ENCODE measurements at regions not wholly inside any gene's neighbourhood (a gene's known extent, or its start where the extent isn't known, plus 50 kb on each side); places are given as distances from the start of the nearest gene placed in this dataset.

DNA sequence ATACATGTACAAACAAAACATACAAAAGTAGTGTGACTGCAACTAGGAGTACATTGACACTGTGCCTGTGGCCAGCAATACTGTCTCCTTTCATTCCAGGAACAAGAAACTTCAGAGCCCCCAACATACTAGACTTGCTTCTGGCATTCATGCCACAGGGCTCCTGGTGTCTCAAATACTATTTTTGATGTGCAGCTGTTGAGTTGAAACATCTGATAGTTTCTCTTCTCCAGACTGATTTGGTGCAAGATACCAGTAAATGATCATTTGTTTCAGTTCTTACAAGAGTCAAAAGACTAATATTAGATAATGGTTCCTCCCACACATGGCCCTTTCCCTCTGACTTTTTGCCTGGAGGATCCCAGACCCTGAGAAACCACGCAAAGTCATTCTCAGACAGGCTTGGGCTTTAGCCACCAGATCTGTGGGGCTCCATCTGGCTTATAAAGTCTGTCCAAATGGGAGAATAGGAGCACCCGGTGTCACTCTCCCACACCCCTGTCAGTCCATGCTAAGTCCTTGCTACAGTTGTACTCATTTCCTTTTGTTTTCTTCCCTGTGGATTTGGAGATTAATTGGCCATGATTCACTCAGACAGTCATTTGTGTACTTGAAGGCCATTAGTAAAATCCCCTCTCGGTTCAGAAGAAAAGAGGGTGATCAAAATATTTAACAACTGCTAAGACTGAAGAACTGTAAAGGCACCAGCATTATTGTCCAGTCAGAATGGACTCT lies 163.5 kb upstream of the RUNX1 start:
- TF ChIP-seq EZH2 (optimal IDR thresholded peaks at IDR 0.05; ENCODE audit: low read depth, low read length): no peak
- TF ChIP-seq, protein P1, sequence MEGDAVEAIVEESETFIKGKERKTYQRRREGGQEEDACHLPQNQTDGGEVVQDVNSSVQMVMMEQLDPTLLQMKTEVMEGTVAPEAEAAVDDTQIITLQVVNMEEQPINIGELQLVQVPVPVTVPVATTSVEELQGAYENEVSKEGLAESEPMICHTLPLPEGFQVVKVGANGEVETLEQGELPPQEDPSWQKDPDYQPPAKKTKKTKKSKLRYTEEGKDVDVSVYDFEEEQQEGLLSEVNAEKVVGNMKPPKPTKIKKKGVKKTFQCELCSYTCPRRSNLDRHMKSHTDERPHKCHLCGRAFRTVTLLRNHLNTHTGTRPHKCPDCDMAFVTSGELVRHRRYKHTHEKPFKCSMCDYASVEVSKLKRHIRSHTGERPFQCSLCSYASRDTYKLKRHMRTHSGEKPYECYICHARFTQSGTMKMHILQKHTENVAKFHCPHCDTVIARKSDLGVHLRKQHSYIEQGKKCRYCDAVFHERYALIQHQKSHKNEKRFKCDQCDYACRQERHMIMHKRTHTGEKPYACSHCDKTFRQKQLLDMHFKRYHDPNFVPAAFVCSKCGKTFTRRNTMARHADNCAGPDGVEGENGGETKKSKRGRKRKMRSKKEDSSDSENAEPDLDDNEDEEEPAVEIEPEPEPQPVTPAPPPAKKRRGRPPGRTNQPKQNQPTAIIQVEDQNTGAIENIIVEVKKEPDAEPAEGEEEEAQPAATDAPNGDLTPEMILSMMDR (IDR thresholded peaks at IDR 0.05; ENCODE audit: low read length): no peak
- no peak for TF ChIP-seq EZH2phosphoT487 (IDR thresholded peaks at IDR 0.05; ENCODE audit: low read length)
